ENCODE measurements at regions not wholly inside any gene's neighbourhood (a gene's known extent, or its start where the extent isn't known, plus 50 kb on each side); places are given as distances from the start of the nearest gene placed in this dataset.

DNA sequence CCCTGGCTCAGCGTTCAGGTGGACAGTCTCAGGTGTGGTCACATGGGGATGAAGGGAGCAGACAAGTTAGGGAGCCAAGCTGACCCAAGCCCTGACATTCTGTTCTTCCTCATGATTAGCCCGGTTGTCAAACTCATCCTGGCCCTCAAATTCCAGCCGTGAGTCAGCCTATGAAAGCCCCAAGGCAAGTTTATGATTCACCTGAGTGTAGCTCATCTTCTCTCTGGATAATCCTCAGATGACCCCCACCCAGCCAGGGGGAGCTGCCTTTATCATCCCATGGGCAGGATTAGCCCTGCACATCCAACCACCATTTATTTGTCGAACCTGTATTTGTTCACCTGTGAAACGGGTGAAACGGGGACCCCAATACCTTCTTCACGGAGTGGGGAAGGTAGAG lies 161.9 kb downstream of the DHX35 start:
- TF ChIP-seq, protein P1, sequence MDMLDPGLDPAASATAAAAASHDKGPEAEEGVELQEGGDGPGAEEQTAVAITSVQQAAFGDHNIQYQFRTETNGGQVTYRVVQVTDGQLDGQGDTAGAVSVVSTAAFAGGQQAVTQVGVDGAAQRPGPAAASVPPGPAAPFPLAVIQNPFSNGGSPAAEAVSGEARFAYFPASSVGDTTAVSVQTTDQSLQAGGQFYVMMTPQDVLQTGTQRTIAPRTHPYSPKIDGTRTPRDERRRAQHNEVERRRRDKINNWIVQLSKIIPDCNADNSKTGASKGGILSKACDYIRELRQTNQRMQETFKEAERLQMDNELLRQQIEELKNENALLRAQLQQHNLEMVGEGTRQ (CRISPR knock-in tag; IDR thresholded peaks at IDR 0.05) = no peak
- TF ChIP-seq ZNF138 (CRISPR knock-in tag; conservative IDR thresholded peaks at IDR 0.05) (no peak), CTCF (IDR thresholded peaks at IDR 0.05) (no peak), AFF4 (CRISPR knock-in tag; IDR thresholded peaks at IDR 0.05; ENCODE audit: borderline replicate concordance) (no peak), E2F4 (CRISPR knock-in tag; IDR thresholded peaks at IDR 0.05; ENCODE audit: borderline replicate concordance, low read depth) (no peak), CBFB (CRISPR knock-in tag; IDR thresholded peaks at IDR 0.05; ENCODE audit: low read depth) (no peak), NFYB (CRISPR knock-in tag; conservative IDR thresholded peaks at IDR 0.05; ENCODE audit: low read depth) (no peak), FOXJ3 (CRISPR knock-in tag; IDR thresholded peaks at IDR 0.05; ENCODE audit: borderline replicate concordance) (no peak), CREB1 (CRISPR knock-in tag; IDR thresholded peaks at IDR 0.05) (no peak), ZNF671 (CRISPR knock-in tag; IDR thresholded peaks at IDR 0.05) (no peak)

Data from WTC11 (cell line).